GM10266 (cell line): ENCODE measurements at regions not wholly inside any gene's neighbourhood (a gene's known extent, or its start where the extent isn't known, plus 50 kb on each side); places are given as distances from the start of the nearest gene placed in this dataset.

ENCODE experiments used
- DNase-seq: peaks from one replicate; pipeline ENCODE4 v3.0.0; 2012; ENCODE audit errors: extremely low spot score
- TF ChIP-seq, protein P1 (sequence below): IDR thresholded peaks from 2 replicates; pipeline ENCODE4 v1.5.1; 2012; ENCODE audit warnings: mild to moderate bottlenecking, low read depth; ENCODE audit not compliant: control insufficient read depth, insufficient read depth; ENCODE audit errors: missing control alignments

DNA sequence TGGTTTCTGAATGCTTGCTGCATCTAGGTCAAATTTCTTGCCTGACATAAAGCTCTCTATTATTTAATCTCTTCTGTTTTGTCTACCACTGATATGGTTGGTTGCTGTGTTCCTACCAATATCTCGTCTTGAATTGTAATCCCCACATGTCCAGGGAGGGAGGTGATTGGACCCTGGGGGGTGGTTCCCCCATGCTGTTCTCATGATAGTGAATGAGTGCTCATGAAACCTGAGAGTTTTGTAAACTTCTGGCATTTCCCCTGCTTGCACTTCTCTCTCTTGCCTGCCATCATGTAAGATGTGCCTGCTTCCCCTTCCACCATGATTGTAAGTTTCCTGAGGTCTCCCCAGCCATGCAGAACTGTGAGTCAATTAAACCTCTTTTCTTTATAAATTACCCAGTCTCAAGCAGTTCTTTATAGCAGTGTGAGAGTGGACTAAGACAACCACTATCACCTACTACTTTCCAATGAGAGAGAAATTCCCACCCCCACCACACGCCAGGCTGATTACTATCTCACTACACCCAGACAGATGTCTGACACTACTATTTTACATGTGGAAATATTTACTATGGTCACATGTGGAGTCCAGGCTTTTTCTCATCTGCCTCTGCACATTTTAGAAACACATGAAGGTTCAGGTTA lies 69.2 kb upstream of the ATP2B1 start:
- TF ChIP-seq, protein P1, sequence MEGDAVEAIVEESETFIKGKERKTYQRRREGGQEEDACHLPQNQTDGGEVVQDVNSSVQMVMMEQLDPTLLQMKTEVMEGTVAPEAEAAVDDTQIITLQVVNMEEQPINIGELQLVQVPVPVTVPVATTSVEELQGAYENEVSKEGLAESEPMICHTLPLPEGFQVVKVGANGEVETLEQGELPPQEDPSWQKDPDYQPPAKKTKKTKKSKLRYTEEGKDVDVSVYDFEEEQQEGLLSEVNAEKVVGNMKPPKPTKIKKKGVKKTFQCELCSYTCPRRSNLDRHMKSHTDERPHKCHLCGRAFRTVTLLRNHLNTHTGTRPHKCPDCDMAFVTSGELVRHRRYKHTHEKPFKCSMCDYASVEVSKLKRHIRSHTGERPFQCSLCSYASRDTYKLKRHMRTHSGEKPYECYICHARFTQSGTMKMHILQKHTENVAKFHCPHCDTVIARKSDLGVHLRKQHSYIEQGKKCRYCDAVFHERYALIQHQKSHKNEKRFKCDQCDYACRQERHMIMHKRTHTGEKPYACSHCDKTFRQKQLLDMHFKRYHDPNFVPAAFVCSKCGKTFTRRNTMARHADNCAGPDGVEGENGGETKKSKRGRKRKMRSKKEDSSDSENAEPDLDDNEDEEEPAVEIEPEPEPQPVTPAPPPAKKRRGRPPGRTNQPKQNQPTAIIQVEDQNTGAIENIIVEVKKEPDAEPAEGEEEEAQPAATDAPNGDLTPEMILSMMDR: no peak
- no peak for DNase-seq

- no peak for DNase-seq
- TF ChIP-seq, protein P1: no peak
Measured at GRCh38 chr12:89775986-89776365, 67.3 kb upstream of the ATP2B1 start.

GRCh38 chr12:89775063-89775985 lies 66.7 kb upstream of the ATP2B1 start:
- TF ChIP-seq, protein P1: no peak
- DNase-seq: no peak

DNA sequence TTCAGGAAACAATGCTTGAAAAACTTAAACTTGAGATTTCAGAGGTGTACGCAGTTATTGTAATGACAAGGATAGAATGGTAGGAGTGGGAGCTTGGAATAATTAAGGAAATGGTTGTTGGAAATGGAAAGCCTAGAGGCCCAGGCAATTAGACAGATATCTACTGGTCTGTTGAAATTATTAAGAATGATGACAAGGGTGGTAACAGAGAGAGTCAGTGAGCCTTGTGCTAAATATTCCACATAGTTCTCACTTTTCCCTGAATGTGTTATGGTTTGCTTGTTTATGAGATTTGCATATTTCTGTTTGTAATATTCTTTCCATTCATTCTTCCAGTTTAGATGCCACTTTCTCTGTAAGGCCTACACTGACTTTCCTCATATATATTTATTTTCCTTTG lies 66.0 kb upstream of the ATP2B1 start:
- TF ChIP-seq, protein P1: no peak
- no peak for DNase-seq

DNA sequence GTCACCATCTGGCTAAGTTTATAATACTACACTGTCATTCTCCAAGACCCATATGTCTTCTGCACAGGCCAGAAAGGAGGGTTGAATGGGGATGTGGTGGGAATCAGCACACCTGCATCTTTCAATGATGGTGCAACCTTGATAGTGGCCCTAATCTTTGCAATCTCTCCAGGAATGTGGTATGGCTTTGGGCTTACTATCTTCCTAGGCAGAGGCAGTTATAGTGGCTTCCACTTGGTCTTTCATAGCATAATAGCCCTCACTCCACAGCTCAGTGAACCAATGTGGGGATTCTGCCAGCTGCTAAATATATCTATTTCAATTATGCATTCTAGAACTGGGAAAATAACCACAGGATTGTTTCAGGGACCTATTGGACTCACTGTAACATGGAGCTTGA lies 61.8 kb upstream of the ATP2B1 start:
- TF ChIP-seq, protein P1: no peak
- DNase-seq: no peak

GRCh38 chr12:89769483-89769818 lies 60.8 kb upstream of the ATP2B1 start:
- TF ChIP-seq, protein P1: no peak
- no peak for DNase-seq
